HepG2 (cell line): ENCODE measurements at regions not wholly inside any gene's neighbourhood (a gene's known extent, or its start where the extent isn't known, plus 50 kb on each side); places are given as distances from the start of the nearest gene placed in this dataset.
A peak's percentile ranks its signal among the peaks of the same experiment; 100 is the strongest.

Experiments
- HDAC1 ChIP-seq: sonication (generic); formaldehyde crosslinking; IDR thresholded peaks from 2 replicates; pipeline ENCODE4 v1.5.1; 2020; ENCODE audit warnings: mild to moderate bottlenecking, missing genetic modification reagents
- HOXD1 ChIP-seq: sonication (generic); formaldehyde crosslinking; IDR thresholded peaks from 2 replicates; pipeline ENCODE4 v1.5.0; 2020; ENCODE audit warnings: missing genetic modification reagents
- KAT8 ChIP-seq: IDR thresholded peaks from 2 replicates; pipeline ENCODE4 v1.6.1; 2016; ENCODE audit warnings: missing genetic modification reagents, missing compliant biosample characterization
- MED1 ChIP-seq: sonication (generic); formaldehyde crosslinking; IDR thresholded peaks from 2 replicates; pipeline ENCODE4 v1.4.0; 2020; ENCODE audit warnings: missing genetic modification reagents
- MIER2 ChIP-seq: IDR thresholded peaks from 2 replicates; pipeline ENCODE4 v1.6.1; 2016; ENCODE audit warnings: missing biosample characterization, missing genetic modification reagents
- NFRKB ChIP-seq: fragments of 450-650 bp; IDR thresholded peaks from 2 replicates; pipeline ENCODE4 v1.6.1; 2017
- RAD51 ChIP-seq: fragments of 450-650 bp; IDR thresholded peaks from 2 replicates; pipeline ENCODE4 v1.6.1; 2016; ENCODE audit warnings: borderline replicate concordance
- SCMH1 ChIP-seq: sonication (generic); formaldehyde crosslinking; IDR thresholded peaks from 2 replicates; pipeline ENCODE4 v1.9.0; 2021; ENCODE audit warnings: missing genetic modification reagents, mild to moderate bottlenecking, borderline replicate concordance
- SIN3A ChIP-seq: IDR thresholded peaks from 2 replicates; pipeline ENCODE4 v1.6.1; 2011; ENCODE audit warnings: low read depth, mild to moderate bottlenecking, control low read depth, low read length, borderline replicate concordance
- SP2 ChIP-seq: sonication (generic); formaldehyde crosslinking; IDR thresholded peaks from 2 replicates; pipeline ENCODE4 v1.5.1; 2020; ENCODE audit warnings: mild to moderate bottlenecking, missing genetic modification reagents
- TEAD3 ChIP-seq: optimal IDR thresholded peaks from 2 replicates; pipeline ENCODE3; 2016; ENCODE audit warnings: borderline replicate concordance
- ZFP1 ChIP-seq: IDR thresholded peaks from 2 replicates; pipeline ENCODE4 v1.6.1; 2016
- ZNF121 ChIP-seq: sonication (generic); formaldehyde crosslinking; IDR thresholded peaks from 2 replicates; pipeline ENCODE4 v1.5.0; 2020; ENCODE audit warnings: mild to moderate bottlenecking, missing genetic modification reagents
- ZNF143 ChIP-seq: sonication (generic); formaldehyde crosslinking; IDR thresholded peaks from 2 replicates; pipeline ENCODE4 v1.4.0; 2020; ENCODE audit warnings: missing genetic modification reagents
- ZNF225 ChIP-seq: sonication (generic); formaldehyde crosslinking; IDR thresholded peaks from 2 replicates; pipeline ENCODE4 v1.4.0; 2020; ENCODE audit warnings: mild to moderate bottlenecking, missing genetic modification reagents
- ZNF350 ChIP-seq: sonication (generic); formaldehyde crosslinking; IDR thresholded peaks from 2 replicates; pipeline ENCODE4 v1.4.0; 2020; ENCODE audit warnings: mild to moderate bottlenecking, low read depth, missing genetic modification reagents, borderline replicate concordance
- ZNF564 ChIP-seq: sonication (generic); formaldehyde crosslinking; IDR thresholded peaks from 2 replicates; pipeline ENCODE4 v1.8.1; 2023; ENCODE audit warnings: mild to moderate bottlenecking, missing genetic modification reagents
- ZSCAN12 ChIP-seq: sonication (generic); formaldehyde crosslinking; IDR thresholded peaks from 2 replicates; pipeline ENCODE4 v1.9.0; 2021; ENCODE audit warnings: mild to moderate bottlenecking, missing genetic modification reagents
- TF ChIP-seq, protein P1 (sequence below): sonication (generic); formaldehyde crosslinking; IDR thresholded peaks from 2 replicates; pipeline ENCODE4 v1.4.0; 2020; ENCODE audit warnings: mild to moderate bottlenecking, low read depth, missing genetic modification reagents
- TF ChIP-seq, protein P2 (sequence below): sonication (generic); IDR thresholded peaks from 2 replicates; pipeline ENCODE4 v1.6.1; 2016; ENCODE audit warnings: low read depth, borderline replicate concordance
- TF ChIP-seq, protein P3 (sequence below): sonication (generic); formaldehyde crosslinking; IDR thresholded peaks from 2 replicates; pipeline ENCODE4 v1.8.1; 2022; ENCODE audit warnings: mild to moderate bottlenecking, missing genetic modification reagents
- TF ChIP-seq, protein P4 (sequence below): sonication (generic); formaldehyde crosslinking; IDR thresholded peaks from 2 replicates; pipeline ENCODE4 v1.9.0; 2022; ENCODE audit warnings: missing genetic modification reagents, mild to moderate bottlenecking, borderline replicate concordance
- TF ChIP-seq, protein P5 (sequence below): sonication (generic); formaldehyde crosslinking; IDR thresholded peaks from 2 replicates; pipeline ENCODE4 v1.4.0; 2020; ENCODE audit warnings: missing genetic modification reagents; ENCODE audit errors: not compliant biosample characterization
- TF ChIP-seq, protein P6 (sequence below): sonication (generic); formaldehyde crosslinking; IDR thresholded peaks from 2 replicates; pipeline ENCODE4 v1.5.1; 2020; ENCODE audit warnings: missing genetic modification reagents, mild to moderate bottlenecking, borderline replicate concordance

DNA sequence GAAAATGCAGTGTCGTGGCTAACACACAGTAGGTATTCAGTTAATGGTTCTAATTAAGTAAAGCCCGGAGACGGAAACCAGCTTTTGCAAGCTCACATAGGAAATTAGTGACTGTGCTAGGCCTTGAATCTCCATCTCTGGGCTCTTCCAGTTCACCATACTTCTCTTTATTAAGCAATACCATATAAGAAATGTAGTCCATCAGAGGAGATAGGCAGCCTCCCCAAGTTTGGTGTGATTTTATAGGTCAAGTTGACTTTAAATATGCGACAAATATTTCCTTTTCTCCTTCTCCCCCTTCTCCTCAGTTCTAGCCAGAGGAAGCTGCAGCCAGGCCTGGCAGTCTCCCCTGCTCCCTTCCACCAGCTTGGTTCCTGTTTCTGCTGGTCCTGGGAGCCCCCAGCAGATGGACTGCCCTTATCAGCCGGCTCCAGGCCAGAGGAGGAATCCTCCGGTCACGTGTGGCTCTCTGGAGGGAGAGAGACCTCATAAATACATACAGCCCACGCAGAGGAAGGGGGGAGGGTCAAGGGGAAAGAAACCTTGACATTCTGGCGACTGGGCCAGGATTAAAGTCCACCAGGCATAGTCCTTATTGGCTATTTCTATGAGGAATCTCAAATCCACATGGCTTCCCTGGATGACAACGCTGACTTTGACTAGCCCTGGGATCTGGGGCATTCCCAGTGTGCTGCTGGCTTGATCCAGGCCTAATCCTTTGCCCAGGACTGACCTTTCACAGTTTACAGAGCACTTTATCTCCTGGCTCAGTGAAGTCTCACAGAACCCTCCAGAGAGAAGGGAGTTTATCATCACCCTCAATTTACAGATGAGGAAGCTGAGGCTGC is 115.1 kb upstream of the JUN start (continued):
- TF ChIP-seq, protein P1, sequence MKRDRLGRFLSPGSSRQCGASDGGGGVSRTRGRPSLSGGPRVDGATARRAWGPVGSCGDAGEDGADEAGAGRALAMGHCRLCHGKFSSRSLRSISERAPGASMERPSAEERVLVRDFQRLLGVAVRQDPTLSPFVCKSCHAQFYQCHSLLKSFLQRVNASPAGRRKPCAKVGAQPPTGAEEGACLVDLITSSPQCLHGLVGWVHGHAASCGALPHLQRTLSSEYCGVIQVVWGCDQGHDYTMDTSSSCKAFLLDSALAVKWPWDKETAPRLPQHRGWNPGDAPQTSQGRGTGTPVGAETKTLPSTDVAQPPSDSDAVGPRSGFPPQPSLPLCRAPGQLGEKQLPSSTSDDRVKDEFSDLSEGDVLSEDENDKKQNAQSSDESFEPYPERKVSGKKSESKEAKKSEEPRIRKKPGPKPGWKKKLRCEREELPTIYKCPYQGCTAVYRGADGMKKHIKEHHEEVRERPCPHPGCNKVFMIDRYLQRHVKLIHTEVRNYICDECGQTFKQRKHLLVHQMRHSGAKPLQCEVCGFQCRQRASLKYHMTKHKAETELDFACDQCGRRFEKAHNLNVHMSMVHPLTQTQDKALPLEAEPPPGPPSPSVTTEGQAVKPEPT: 0 out of 2 replicates have a peak, but pooled peaks have one; percentile 50
- TF ChIP-seq SCMH1 (CRISPR knock-in tag): no peak
- 0 out of 2 replicates have a peak, but pooled peaks have one; percentile 36 for TF ChIP-seq HOXD1 (CRISPR knock-in tag)
- peak; percentile 60; the same call in 1 of the 2 replicates for TF ChIP-seq ZNF143
- TF ChIP-seq TEAD3: peak; percentile 77
- TF ChIP-seq ZFP1: no peak
- TF ChIP-seq ZSCAN12: no peak
- TF ChIP-seq, protein P2, sequence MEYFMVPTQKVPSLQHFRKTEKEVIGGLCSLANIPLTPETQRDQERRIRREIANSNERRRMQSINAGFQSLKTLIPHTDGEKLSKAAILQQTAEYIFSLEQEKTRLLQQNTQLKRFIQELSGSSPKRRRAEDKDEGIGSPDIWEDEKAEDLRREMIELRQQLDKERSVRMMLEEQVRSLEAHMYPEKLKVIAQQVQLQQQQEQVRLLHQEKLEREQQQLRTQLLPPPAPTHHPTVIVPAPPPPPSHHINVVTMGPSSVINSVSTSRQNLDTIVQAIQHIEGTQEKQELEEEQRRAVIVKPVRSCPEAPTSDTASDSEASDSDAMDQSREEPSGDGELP: peak; percentile 76; the same call in 1 of the 2 replicates
- no peak for TF ChIP-seq SIN3A
- TF ChIP-seq SP2 (CRISPR knock-in tag): no peak
- TF ChIP-seq RAD51: peak; percentile 70; the same call in 1 of the 2 replicates
- no peak for TF ChIP-seq ZNF564 (CRISPR knock-in tag)
- TF ChIP-seq ZNF121 (CRISPR knock-in tag): no peak
- no peak; the same call in none of the 2 replicates for TF ChIP-seq MIER2 (CRISPR knock-in tag)
- TF ChIP-seq ZNF225: no peak
- no peak for TF ChIP-seq NFRKB
- TF ChIP-seq, protein P3, sequence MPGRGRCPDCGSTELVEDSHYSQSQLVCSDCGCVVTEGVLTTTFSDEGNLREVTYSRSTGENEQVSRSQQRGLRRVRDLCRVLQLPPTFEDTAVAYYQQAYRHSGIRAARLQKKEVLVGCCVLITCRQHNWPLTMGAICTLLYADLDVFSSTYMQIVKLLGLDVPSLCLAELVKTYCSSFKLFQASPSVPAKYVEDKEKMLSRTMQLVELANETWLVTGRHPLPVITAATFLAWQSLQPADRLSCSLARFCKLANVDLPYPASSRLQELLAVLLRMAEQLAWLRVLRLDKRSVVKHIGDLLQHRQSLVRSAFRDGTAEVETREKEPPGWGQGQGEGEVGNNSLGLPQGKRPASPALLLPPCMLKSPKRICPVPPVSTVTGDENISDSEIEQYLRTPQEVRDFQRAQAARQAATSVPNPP (CRISPR knock-in tag): peak; percentile 47; the same call in 1 of the 2 replicates
- TF ChIP-seq, protein P4, sequence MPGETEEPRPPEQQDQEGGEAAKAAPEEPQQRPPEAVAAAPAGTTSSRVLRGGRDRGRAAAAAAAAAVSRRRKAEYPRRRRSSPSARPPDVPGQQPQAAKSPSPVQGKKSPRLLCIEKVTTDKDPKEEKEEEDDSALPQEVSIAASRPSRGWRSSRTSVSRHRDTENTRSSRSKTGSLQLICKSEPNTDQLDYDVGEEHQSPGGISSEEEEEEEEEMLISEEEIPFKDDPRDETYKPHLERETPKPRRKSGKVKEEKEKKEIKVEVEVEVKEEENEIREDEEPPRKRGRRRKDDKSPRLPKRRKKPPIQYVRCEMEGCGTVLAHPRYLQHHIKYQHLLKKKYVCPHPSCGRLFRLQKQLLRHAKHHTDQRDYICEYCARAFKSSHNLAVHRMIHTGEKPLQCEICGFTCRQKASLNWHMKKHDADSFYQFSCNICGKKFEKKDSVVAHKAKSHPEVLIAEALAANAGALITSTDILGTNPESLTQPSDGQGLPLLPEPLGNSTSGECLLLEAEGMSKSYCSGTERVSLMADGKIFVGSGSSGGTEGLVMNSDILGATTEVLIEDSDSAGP (CRISPR knock-in tag): peak; percentile 74; the same call in 1 of the 2 replicates
- TF ChIP-seq MED1 (CRISPR knock-in tag): peak; percentile 95
- peak; percentile 81 for TF ChIP-seq KAT8 (CRISPR knock-in tag)
- TF ChIP-seq HDAC1 (CRISPR knock-in tag): peak; percentile 90
- TF ChIP-seq, protein P5, sequence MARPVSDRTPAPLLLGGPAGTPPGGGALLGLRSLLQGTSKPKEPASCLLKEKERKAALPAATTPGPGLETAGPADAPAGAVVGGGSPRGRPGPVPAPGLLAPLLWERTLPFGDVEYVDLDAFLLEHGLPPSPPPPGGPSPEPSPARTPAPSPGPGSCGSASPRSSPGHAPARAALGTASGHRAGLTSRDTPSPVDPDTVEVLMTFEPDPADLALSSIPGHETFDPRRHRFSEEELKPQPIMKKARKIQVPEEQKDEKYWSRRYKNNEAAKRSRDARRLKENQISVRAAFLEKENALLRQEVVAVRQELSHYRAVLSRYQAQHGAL (CRISPR knock-in tag): no peak
- TF ChIP-seq, protein P6, sequence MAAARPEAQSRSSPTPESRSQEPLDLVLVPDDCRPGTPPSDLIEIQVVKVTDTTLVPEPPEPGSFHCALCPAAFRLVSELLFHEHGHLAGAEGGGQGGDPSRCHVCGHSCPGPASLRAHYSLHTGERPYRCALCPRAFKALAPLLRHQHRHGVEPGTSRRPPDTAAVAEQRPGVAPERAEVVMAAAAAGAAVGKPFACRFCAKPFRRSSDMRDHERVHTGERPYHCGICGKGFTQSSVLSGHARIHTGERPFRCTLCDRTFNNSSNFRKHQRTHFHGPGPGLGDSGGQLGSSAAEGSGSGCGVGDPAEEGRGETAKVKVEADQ (CRISPR knock-in tag): no peak
- peak; percentile 74 for TF ChIP-seq ZNF350 (CRISPR knock-in tag)
